HG02840 (cell line): ENCODE measurements at regions not wholly inside any gene's neighbourhood (a gene's known extent, or its start where the extent isn't known, plus 50 kb on each side); places are given as distances from the start of the nearest gene placed in this dataset.

Experiments used
- ATAC-seq: cut with Tn5 transposase; IDR thresholded peaks from one replicate; pipeline ENCODE4 v1.9.1; 2021; ENCODE audit warnings: mild to moderate bottlenecking, moderate library complexity, moderate number of reproducible peaks; ENCODE audit not compliant: unreplicated experiment, low FRiP score

DNA sequence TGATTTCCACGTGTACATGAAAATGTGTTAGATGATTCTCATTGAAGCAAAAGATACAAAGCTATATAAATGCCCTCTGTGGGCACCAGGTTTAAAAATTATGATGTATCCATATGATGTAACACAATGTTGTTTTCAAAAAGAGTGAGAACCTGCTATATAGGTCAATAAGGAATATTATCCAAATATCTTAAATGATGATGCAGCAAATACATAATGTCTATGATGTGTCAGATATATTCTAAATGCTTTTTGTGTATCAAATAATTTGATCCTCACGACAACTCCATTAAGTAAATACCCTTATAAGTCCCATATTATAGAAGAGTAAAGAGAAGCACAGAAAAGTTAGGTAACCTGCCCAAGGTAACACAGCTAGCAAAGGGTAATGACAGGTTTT is 393.0 kb upstream of the DCN start:
- ATAC-seq: no peak

DNA sequence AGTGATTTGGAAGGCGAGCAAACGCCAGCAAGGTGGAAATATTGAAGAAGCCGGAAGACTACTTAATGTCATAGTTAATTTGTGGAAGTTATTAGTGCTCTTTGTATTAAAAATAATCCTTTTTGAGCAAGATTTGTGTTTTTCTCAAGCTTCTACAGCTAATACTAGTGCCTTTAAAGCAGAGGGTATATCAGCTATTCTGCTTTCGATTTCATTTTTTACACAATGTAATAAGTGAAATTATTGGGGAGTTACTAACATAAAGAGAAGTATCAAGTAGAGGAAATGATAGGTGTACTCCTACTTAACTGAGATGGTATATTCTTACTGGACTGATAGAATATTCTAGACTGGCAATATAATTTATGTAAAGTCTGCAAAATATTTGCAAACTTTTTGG is 392.4 kb upstream of the DCN start:
- no peak for ATAC-seq

DNA sequence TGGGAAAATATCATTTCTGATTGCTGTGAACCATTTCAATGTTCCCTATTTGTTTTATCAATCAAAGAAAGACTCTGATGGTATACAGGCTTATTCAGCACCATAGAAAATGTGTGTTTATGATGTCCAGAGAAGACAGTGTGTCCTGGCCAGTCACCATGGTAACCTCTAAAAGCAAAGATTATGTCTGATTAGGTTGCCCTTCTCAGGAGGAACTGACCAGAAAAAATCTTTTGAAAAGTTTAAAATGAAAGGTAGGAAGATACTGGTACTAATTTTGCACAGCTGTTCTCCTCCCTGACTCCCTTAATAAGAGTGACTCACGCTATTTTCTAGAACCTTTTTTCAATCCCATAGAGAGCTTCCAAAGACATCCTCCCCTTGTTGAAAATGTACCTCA is 391.8 kb upstream of the DCN start:
- ATAC-seq: no peak

DNA sequence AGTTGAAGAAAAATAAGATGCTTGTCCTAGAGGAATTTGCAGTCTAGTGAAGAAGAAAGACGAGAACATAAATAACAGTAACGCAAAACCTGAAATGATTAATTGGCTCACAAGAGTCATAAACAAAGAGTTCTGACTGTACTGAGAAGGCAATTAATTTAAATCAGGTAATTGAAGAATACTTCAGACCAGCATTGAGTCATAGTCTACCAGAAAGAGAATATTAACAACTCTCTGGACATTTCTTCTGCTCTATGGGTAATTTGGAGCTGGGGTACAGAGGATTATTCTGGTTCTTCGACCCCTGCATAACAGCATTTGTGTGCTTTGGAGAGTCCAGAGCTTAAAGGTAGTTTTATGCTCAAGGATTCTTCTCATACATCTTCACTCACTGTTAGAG is 390.3 kb upstream of the DCN start:
- no peak for ATAC-seq

DNA sequence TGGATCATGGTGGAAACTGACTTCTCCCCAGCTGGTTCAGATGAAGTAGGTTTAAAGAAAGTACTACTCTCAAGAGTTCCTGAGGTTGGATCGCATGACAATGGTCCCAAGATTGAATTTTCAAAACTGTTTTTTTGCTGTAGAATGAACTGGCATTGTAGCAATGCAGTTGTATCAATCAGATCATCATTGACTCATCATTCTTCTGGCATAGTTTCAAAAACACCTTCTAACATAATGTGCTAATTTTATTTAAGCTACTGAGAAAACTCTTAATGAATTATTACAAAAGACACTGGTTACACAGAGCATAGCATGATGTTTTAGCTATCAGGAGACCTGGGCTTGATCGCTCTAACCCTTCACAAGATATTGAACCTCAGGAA is 384.5 kb upstream of the DCN start:
- ATAC-seq: no peak

DNA sequence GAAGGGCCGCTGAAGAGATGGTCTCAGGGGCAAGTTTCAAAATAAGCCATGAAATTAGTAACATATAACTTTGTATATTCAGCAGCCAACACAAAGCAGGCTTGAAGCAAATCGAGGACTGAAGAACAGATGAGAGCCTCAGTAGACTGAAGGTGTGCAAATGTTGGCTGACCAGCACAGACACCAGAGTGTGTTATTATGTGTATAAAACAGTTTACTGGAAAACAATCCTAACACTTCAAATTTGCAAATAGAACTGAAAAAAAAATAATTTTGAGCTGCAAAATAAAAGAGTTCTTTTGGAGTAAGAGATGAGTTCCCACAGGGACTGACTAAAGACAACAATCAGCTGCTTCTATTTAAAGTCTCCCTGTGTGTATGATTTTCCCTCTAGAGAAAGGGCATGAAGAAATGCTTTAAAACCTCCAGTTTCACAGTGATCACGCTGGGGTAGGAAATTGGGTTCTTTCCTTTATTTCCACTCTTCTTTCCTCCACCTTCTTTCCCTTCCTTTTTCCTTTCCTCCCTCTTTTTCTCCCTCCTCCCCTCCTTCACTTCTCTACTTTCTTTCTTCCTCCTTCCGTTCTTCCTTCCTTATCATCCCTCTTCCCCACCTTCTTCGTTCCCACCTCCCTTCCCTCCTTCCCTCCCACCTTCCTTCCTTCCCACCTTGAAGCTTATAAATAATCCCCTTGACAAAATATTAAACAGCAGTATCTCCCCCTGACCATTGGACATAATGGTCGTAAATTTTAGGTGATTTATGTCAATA is 383.9 kb upstream of the DCN start:
- ATAC-seq: no peak

DNA sequence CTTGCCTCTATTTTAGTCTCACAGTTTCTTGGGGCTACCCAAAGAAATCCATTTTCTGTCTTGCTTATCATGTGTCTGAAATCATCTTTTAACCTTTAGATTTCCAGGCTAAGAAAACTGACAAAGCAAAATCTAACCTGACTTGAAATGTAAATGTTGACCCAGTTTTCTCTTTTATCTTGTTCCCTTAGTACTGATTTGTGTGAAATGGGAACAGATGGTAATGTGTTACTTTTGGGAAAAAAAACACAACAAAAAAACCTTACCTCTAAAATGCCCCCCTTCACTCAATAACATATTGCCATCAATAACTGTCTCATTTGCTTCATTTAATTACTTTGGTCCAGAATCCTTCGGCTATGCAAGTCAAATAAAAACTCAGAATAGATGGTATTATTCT is 383.2 kb upstream of the DCN start:
- ATAC-seq: no peak

DNA sequence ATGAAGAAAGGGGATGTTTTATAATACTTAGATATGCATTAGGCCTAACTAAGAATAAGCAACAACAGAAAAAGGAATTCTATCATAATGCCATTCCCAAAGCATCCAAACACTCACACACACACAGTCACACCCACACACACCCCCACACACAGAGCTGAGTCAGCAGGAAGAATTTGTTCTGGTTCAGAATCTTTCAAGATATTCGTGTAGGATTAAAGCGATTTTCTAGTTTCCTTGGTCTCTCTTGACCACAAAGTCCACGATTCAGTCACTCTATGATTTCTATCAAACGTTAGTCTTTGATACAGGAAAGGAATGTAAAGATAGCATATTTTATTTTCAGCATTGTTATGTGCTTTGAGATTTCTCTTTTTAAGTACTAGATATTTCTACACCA is 382.6 kb upstream of the DCN start:
- no peak for ATAC-seq

DNA sequence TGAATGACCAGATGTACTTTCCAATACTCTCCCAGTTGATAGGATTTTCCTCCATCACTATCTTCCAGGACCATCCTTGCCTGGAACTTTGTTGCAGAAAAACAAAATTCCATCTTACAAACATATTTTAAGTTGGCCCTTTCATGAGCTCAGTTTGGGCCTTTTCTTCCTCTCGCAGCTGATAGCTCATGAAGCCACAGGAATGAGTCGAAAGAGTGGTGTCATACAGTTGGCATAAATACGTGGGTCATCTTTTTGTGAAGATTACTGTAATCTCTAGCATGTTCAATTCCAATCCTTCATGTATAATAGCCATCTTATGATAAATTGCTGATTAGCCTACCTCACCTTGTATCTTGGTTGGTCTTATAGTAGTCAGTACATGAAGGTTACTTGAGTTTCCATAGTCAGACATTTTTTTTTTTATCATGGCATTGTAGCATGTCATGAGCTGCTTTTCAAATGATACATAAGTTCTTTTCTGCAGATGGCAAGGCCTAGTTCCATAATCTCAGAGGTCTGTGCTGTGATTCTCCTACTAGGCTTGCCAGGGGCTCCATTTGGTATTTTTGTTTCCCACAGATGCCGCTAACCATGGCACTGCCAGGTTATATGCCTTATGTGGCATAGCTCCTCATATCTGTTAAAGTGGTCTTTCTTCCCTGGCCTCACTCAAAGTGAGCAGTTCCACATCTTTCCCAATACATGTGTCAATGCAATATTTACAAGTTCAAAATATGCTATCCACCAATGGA is 380.6 kb upstream of the DCN start:
- ATAC-seq: no peak

DNA sequence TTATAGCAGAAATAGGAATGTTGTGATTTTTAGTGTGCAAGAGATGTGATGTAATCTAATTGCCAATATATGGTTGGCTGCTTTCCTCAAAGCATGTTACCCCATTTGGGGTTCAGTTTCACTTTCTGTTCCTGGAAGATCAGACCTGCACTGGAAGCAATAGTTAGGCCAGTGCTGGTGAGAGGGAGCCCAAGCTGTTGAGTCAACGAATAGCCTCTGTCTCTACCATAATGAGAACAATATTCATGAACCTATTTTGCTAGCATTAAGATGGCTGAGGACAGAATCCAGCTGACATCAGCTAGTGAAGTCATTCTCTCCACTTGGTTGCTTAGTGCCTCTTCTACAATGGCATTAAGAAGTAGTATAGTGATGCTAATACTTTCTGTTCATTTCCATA is 379.9 kb upstream of the DCN start:
- no peak for ATAC-seq

DNA sequence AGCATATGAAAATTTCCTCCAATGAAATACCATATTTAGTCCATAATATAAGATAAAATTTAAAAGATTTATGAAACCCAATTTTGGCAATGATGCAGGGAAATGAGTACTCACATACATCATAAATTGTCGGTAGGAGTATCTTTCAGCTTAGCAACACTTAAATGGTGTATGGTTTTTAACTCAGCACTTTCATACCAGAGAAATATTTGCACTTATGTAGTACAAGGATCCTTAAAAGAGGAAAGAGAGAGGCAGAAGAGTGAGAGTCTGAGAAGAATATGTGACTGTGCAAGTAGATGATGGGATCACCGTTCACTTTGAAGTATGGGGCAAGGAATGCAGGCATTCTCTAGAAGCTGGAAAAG is 379.3 kb upstream of the DCN start:
- no peak for ATAC-seq

DNA sequence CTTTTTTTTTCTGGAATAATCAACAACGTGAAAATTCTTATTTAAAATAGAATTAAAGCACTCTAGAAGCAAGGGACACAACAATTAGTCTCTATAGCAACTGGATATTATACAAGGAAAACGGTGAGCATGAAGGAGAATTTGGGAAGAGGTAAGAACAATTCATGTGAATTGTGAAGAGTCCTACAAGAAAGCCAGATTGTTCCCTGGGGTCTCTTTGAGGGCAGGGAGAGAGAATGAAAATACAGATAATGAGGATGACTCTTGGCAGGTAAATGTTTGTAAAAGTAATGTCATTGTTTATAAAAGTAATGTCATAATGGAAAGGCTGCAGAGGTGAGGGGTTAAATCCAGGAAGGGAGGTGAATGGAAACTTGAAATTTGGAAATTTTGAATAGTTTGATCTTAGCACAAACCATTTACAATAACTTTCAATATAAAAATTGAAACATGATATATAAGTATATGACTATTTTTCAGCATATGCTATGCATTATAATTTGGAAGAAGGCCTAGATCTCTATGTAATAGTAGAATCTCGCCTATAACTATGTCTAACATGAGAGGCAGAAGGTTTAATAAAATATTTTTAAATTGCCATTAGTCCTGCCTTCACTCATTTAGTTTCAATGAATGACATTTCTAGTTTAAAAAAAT is 378.8 kb upstream of the DCN start:
- no peak for ATAC-seq

DNA sequence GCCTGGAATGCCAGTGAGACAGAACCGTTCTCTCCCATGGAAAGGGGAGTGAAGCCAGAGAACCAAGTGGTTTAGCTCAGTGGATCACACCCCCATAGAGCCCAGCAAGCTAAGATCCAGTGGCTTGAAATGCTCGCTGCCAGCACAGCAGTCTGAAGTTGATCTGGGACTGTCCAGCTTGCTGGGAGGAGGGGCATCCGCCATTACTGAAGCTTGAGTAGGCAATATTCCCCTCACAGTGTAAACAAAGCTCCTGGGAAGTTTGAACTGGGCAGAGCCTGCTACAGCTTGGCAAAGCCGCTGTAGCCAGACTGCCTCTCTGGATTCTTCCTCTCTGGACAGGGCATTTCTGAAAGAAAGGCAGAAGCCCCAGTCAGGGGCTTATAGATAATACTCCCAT is 374.3 kb upstream of the DCN start:
- no peak for ATAC-seq

DNA sequence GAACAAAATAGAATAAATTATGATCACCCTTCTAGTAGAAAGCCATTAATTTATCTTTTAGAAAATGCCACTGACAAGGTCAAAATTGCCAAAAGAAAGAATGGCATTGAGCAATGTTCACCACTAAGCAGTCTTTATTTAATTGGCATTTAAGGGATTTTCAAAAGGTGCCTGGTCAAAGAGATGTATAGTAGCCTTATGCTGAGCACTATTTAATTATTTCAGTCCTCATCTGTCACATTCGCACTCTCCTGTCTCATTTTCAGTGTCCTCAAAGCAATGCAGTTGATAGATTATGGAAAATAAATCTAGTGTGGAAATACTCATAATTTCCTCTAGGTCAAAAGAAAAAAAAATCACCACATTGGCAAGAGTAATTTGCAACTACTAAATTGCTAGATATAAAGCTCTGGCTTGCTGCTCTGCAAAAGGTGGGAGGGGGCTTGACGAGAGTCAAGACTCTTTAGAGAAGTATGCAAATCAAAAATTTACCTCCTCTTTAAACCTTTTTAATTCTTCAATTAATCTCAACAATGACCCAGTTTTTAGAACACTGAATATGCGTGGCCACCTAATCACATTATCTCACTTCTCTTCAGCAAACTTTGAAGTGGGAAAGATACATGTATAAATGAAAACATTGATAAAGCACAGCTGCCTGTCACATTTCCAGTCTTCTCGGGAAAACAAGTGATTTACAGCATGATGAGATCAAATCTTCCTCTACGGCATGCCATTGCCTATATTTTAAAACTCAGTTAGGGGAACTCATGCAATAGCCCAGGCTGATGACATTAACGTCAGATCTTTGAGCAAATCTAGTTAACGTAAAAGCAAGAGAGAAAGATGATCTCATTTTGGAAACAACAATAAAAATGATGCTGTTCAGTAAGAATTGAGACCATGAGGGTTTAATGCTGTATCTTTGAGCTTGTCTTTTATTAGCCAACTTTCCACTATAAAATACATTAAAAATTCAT is 373.1 kb upstream of the DCN start:
- ATAC-seq: no peak

DNA sequence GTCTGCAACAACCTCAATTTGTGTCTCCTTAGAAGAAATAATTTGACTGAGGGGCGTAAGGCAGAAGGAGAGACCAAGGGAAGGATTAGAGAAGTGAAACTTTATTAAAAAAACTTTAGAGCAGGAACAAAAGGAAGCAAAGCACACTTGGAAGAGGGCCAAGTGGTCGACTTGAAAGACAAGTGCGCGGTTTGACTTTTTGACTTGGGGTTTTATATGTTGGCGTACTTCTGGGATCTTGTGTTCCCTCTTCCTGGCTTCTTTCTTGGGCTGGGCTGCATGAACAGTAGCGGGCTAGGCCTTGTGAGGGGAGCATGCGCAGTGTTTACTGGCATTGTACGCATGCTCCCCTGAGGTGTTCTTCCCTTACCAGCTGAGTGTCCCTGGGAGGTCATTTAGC is 369.3 kb upstream of the DCN start:
- ATAC-seq: no peak

DNA sequence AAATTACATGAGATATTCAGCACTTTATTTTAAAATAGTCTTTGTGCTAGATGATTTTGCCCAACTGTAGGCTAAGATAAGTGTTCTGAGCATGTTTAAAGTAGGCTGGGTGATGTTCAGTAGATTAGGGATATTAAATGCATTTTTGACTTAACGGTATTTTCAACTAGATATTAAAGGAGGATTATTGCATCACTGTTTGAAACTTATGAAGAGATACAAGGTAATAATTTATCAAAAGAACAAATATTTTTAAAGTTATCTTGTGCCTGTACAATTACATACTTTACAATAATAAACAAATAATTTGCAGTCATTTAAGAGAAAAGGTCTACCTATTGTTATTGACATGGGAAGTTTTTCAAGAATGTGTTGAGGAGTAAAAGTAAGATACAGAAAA is 368.6 kb upstream of the DCN start:
- no peak for ATAC-seq

DNA sequence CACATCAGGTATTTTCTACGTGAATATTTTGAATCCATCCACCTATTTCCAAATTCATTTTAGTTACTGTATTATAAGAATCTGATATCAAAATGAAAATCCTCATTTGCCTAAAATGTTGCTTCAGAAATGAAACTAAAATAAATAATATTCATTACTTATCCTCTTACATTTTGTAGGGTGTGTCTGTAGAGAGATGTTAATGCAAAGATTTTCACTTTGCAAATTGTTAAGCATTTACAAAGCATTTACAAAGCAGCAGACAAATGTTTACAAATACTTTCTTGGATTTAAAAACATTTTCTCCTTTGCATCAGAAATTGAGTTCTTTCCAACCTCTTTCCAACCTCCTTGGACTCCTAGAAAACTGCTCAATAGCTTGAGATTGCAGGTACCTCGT is 360.0 kb upstream of the DCN start:
- no peak for ATAC-seq

DNA sequence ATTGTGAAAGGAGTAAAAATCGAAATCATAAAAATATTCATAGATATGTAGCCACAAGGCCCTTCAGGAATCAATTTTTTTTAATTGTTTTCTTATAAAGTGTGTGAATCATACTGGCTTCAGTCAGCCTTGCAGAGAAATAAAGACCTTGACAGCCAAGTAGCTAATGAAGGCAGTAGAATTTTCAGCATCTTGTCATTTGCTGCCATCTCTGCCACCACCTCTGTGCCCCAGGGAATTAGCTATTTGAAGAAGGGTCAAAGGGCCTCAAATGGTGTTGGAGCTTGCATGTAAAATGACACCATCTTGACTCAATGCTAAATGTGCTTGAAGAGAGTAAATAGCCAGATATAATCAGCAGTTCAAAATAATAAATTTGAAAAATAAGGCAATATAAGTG is 359.4 kb upstream of the DCN start:
- no peak for ATAC-seq

DNA sequence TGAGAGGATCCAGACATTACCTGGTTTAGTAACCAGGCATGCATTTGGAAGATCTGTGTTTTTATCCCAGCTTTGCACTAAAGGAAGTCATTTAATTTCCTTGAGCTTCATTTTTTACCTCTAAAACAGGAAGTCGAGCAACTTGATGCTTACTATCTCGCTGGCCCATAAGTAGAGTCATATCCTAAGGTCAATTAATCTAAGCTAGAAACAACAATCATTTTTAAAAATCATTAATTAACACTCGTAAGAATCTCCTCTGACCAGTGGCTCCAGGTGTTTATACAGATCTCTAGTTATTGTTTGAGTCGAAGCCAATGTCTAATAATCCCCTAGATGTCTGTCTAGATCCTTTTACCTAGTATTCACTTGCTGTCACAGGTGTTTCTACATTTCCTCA is 355.8 kb upstream of the DCN start:
- ATAC-seq: no peak

DNA sequence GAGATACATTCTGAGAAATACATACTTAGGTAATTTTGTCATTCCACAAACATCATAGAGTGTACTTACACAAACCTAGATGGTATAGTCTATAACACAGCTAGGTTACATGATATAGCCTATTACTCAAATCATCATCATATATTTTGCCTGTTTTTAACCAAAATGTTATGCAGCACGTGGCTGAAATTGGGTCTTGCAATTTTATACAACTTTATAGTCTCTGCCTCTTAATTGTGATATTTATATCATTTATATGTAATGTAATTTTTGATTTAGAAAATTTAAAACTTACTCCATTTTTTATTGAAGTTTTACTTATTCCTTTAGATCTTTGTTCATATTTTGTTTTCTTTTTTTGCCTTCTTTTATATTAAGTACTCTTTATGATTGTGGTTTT is 350.7 kb upstream of the DCN start:
- ATAC-seq: no peak

DNA sequence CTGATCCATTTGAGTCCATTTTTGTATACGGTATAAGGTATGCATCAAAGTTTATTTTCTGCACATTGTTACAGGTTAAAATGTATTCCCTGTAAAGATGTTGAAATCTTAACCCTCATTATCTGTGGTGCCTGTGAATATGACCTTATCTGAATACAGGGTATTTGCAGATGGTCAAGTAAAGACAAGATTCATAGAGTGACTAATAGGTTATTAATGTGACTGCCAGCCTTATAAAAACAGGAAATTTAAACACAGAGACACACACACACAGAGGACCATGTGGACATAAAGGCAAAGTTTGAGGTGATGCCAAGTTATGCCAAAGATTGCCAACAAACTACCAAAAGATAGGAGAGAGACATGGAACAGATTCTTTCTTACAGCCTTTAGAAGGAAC is 347.2 kb upstream of the DCN start:
- ATAC-seq: no peak
